ENCODE measurements at regions not wholly inside any gene's neighbourhood (a gene's known extent, or its start where the extent isn't known, plus 50 kb on each side); places are given as distances from the start of the nearest gene placed in this dataset.
"Not testable (repeated sequence)": the region's sequence is repeated elsewhere in the genome, so short reads cannot be mapped to it uniquely, and the experiment has no call there.

DNA sequence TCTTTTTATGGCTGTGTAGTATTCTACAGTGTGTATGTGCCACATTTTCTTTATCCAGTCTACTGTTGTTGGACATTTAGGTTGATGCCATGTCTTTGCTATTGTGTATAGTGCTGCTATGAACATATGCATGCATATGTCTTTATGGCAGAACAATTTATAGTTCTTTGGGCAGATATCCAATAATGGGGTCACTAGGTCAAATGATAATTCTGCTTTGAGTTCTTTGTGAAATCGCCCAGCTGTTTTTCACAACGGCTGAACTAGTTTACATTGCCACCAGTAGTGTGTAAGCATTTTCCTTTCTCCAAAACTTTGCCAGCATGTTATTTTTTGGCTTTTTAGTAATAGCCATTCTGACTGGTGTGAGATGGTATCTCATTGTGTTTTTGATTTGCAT is 214.8 kb upstream of the TMEM229A start:
- no peak for DNase-seq (ENCODE audit: low spot score)

DNA sequence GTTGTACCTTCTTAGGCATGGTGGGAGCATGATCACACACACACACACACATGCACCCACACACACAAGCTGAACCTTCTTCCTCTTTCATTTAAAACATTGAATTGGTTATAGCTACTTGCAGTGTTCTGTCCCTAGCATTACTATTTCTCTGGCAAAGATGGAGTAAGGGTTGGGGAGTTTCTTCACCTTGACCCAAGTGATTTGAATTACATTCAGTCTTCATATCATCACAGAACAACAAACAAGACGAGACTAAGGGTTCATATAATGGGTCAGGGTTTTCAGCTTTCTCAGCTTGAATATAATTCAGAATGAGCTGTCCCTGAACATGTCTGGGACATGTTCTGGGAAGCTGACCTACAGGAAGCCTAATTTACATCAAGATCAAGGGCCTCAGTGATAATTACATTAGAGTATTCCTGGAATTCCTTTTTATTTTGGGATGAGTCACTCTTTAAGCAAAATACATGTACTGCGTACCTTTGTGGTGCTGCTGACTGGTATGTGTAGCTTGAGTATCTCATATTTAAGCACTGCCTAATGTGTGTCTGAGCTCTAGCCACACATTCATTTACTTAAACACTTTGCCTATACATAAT is 213.5 kb upstream of the TMEM229A start:
- DNase-seq (ENCODE audit: low spot score), result peak; percentile 20

DNA sequence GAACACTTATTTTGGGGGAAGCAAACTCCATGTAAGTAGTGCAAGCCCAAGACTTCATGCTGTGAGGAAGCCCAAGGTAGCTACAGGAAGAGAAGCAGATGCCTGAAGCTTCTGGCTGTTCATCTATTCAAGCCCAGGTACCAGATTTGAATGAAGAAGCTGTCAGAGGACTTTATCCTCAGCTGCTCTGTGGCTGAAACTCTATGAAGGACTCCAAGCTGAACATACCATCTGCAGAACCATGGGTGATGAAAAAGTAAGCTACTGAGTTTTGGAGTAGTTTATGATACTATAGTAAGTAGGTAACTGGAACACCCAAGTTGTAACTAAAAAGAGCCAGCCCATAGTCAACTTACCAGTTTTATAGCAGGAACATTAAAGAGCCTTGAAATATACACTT is 211.6 kb upstream of the TMEM229A start:
- DNase-seq (ENCODE audit: low spot score), result not testable (repeated sequence)

DNA sequence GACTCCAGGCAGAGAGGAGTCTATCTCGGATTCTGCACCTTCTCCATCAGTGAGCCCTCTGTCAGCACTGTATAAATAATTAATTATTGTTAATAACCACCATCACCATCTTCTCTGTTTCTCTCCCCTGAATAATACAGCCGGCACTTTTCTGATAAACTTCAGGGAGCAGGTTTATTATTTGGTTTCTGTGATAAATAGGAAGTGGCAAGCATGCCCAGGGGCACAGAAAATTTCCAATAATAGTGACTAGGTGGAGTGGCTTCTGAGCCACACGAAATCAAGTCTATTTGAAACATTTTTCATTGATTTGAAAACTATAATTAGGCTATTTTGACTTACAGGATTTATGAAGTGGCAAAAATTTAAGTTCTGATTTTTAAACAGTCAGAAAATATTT is 186.8 kb upstream of the TMEM229A start:
- DNase-seq (ENCODE audit: low spot score), result no peak

DNA sequence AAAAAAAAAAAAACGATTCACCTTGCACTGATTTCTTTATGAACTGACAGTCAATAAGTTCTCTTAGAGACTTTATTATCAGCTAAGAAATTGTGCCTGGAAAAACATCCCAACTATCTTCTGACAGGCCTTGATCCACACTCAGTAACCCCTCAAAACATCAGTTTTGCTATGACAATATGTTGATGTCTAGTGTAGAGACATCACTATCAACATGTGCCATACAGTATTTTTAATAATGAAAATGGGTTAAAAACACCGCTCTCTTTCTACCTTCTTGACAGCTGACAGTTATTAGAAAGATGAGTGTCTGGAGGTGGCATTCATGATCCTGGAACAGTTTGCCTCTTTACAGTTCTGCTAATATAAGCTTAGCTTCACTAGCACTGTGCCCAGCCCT is 175.8 kb upstream of the TMEM229A start:
- no peak for DNase-seq (ENCODE audit: low spot score)

DNA sequence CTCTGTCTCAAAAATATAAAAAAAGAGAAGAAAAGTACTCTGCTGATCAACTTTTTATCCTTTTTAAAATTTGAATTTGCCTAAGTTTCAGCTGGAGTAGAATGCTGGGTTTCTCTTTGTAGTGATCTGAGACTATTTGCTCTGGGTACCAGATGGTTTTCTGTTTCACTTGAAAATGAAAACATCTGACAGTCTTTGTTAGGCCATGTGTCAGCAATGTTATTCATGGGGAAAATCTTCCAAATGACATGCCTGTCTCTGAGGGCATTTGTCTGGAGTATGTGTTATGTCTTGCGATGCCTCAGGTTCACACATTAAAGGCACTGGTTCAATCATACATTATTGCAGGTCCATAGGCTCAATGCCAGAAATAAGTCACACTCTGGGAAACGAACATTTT is 175.3 kb upstream of the TMEM229A start:
- DNase-seq (ENCODE audit: low spot score), result no peak

DNA sequence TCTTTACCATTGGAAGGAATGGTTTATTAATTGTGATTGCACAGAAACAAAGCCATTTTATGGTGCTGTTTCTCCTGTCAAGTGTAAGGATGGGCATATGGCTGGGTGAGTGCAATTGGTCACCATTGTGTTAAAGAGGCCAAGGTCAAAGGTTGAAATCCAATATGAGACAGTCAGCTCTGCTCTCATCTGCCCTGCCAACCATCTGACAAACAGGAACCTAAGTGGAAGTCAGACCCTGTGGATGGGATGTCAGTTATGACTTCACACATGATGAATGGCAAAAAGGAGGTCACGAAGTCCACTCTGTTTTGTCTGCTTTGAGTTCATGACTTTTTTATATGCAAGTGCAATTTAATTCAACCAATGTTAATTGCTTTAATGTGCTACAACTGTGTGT is 172.7 kb upstream of the TMEM229A start:
- DNase-seq (ENCODE audit: low spot score), result no peak

DNA sequence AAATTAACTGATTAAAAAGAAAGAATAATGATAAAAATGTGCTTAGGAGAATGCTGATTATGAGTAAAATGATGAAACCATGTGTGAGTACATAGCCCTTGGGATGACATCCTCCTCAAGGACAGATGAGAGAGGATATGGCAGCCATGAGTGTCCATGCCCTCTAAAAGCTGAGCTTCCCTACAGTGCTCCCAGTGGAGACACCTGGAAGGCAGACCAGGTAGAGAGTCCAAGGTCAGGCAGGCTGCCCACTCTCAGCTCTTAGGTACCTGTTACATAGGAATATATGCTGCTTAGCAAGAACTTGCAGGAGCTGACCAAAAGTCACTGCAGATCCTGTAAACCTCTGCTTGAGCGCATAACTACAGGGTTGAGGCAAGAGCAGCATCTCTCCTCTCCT is 169.7 kb upstream of the TMEM229A start:
- DNase-seq (ENCODE audit: low spot score), result no peak

DNA sequence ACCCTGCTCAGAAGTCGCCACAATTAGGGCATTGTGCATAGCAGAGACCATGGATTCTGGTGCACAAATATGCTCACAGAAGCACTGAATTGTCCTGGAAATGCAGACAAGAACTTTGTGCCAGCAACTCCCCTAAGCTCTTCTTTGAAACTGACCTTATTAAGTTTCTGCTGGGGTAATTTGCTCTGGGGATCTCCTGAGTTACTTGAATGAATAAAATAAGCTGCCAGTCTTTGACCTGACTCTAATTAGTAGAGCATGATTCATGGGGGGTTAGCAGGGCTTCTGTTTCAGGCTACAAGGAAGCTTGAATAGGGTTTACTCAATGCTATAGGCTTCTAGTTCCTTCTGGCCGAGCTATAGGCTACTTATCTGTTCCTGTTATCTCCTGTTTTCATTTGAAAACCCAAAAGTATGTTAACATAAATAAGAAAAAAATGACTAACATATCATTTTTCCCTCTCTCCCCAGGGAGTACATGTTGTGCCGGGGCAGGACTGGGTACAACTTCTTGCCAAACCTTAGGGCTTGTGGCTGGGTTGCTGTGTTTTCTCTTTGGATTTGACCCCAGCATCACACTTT is 169.0 kb upstream of the TMEM229A start:
- DNase-seq (ENCODE audit: low spot score), result no peak

DNA sequence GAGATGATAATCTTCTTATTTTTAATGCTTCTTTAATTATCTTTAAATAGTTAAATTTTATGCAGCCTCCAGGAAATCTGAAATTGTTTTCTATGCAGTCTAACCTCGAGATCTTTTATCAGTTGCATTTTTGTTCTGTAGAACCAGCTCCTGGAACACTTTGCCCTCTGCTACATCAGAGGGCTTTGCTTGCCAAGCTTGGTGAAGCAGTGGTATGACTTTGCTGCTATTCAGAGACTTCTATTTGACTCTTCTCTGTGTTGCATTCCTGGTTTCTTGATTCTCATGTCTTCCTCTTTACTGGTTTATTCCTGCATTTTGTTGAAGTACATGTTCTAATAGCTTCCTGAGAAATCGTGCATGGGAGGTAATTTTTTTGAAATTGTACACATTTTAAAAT is 163.7 kb upstream of the TMEM229A start:
- no peak for DNase-seq (ENCODE audit: low spot score)

DNA sequence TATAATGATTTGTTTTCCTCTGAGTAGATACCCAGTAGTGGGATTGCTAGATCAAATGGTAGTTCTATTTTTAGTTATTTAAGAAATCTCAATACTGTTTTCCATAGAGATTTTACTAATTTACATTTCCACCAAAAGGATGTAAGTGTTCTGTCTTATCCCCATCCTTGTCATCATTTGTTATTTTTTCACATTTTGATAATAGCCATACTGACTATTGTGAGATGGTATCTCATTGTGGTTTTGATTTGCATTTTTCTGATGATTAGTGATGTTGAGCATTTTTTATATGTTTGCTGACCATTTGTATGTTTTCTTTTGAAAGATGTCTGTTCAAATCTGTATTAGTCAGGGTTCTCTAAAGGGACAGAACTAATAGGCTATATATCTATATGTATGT is 160.0 kb upstream of the TMEM229A start:
- no peak for DNase-seq (ENCODE audit: low spot score)

DNA sequence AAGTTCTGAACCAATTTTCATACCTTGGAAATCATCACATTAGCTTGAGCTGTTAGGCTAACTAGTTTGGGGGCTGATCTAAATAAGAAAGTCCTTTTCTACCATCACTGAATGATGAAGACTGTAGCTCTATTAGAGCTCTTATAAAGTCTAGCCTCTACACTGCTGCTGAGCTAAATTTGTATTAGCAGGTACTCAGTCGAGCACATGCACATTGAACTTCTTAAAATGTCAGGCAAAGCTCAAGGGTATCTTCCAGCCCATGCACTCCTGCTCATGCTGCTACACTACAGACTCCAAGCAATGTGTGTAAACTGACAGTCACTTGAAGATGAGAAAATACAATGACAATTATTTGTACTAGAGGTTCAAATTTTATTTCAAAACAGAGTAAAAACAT is 158.8 kb upstream of the TMEM229A start:
- DNase-seq (ENCODE audit: low spot score), result no peak

DNA sequence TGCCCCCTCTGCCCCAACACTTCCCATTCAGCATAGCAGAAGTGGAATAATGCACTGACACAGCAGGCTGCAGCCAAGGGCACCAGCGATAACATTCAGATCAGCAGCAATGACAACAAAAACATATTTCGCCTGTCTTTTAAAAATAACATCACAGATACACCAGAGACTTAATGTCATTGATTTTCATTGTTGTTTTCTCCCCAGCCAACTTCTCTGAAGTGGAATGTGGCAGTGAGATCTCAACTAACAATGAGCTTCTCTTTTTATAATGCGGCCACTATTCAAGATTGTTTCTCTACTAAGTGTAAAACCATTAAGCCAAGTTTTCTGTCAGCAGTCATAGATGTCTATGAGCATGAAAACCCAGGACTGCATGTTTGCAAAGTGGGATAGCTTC is 158.2 kb upstream of the TMEM229A start:
- DNase-seq (ENCODE audit: low spot score), result no peak

DNA sequence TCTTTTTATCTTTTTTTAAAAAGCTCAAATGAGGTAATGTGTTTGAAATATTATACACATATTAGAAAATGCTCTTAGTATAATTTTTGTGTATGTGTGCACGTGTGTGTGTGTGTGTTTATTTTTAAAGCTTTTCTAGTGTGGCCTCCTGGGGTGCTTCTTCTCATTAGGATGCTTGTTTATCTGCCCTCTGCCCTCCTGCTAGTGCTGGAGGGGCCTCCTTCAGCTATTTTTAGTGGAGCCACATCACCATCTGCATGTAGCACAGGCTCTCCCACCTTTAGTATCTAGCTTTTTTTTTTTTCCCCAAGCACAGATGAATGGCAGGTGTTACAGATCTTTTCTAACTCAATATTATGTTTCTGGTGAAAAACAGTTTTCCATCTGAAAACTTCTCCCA is 155.7 kb upstream of the TMEM229A start:
- no peak for DNase-seq (ENCODE audit: low spot score)

DNA sequence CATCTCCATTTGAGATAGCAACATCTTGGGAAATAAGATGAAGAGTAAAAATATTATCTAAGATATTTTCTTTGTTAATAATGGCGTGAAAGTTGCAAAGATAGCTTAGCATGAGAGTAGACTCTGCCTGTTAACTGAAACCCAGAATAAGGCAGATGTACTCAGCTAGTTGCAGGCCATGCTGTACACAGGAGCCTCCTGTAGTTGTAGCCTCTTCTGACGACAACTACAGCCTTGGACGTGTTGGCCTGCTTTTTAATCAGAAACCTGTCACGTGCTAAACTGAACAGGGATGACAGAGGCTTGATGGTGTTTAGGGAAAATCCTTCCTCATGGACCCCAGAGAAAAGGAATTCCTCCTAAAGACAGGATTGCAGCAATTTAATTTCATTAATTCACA is 155.1 kb upstream of the TMEM229A start:
- no peak for DNase-seq (ENCODE audit: low spot score)

DNA sequence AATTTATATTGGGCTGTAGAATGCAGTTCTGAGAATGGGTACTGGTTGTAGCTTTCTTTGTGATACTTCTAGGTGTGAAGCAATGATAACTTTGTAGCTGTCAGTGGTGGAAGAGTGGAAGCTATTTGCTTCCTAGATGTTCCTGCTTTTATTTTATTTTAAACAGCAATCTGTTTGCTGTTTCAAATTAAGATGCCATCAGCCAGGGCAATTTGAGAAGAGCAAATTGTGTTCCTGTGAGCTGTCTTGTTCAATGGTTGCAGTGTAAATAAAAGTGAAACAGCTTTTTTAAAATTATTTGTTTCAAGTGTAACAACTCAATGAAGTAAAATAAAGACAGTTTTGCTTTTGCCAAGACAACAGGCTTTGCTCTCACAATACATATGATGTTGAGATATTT is 150.8 kb upstream of the TMEM229A start:
- no peak for DNase-seq (ENCODE audit: low spot score)

DNA sequence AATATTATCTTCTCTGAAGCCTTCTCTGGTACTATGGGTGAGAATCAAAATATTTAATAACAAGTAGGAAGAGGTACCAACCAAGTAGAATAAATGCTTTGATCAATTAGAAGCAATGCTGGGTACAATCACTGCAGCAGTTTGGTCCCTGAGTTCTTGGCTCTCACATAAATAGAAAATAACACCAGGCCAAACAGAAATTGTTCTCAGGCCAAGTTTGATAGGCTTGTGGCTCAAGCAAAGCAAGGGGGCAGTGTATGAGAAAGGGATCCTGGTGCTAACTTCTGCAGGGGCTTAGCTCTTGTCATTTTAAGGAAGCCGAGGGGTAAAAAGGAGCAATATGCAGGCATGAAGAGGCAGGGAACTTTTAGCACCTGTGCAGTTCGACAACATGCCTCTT is 146.8 kb upstream of the TMEM229A start:
- no peak for DNase-seq (ENCODE audit: low spot score)

DNA sequence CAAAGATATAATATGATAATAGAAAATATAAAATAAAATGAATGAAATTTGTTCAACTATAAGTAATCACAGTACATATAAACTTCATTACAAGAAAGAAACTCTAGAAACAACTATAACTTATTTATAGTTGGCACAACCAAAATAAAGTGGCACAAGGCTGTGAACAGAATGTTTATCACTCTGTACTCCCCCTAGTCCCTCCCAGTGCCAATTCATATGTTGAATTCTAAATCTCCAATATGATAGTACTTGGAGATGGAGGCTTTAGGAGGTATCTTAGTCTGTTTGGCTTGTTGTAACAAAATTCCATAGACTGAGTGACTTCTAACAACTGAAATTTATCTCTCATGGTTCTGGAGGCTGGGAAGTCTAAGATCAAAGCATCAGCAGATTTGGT is 145.0 kb upstream of the TMEM229A start:
- no peak for DNase-seq (ENCODE audit: low spot score)

DNA sequence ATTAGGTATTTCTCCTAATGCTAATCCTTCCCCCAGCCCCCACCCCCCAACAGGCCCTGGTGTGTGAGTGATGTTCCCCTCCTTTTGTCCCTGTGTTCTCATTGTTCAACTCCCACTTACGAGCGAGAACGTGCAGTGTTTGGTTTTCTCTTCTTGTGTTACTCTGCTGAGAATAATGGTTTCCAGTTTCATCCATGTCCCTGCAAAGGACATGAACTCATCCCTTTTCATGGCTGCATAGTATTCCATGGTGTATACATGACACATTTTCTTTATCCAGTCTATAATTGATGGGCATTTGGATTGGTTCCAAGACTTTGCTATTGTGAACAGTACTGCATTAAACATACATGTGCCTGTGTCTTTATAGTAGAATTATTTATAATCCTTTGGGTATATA is 138.9 kb upstream of the TMEM229A start:
- not testable (repeated sequence) for DNase-seq (ENCODE audit: low spot score)

DNA sequence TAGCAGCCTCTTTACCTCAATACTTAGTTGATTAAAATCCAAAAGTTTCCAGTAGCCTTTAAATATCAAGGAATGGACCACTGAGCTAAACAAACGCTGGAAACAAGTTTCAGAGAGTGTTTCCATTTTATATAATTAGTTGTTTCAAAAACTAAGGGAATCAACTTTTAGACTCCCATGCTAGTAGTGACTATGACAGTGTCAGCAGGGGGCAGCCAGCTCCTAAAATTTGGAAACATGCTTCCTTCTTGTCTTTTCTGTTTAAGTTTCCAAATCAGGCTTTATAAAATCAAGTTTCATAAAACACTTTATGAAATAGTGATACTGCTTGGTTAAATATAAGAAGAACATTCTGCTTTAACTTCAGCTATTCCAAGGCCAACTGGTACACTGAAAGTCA is 138.2 kb upstream of the TMEM229A start:
- peak; percentile 6 for DNase-seq (ENCODE audit: low spot score)

DNA sequence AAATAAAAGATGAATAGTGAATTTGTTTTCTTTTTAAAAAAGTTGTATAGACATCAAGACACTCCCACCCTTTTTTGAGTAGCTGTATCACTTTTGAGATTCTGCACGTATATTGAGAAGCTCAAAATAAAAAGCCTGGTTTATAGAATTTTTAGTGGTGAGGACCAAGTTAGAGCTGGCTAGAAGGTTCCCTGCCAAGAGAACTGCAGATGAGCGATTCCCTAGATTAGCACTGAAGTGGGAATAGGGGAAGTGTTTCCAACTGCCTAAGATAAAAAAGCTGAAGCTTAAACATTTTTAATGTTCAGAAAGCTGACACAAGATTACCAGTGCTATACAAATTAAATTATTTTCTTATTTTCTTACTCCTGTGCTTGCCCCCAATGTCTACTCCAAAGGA is 135.7 kb upstream of the TMEM229A start:
- DNase-seq (ENCODE audit: low spot score), result no peak

DNA sequence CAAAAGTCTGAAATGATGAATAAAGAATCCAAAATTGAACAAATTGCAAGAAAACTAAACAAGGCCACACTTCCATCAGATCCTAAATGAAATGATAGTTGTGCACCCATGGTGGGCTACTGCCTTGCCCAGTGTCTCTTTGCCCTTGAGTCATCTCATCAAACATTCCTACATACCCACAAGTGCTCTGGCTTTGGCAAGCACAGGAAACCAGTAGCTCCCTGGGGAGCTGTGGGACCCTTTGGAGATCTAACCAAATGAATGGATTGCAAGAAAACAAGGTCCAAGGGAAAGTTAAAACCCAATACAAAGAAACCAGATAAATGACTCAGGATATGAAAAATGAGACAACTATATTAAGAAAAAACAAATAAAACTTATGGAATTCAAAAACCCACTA is 129.8 kb upstream of the TMEM229A start:
- no peak for DNase-seq (ENCODE audit: low spot score)

DNA sequence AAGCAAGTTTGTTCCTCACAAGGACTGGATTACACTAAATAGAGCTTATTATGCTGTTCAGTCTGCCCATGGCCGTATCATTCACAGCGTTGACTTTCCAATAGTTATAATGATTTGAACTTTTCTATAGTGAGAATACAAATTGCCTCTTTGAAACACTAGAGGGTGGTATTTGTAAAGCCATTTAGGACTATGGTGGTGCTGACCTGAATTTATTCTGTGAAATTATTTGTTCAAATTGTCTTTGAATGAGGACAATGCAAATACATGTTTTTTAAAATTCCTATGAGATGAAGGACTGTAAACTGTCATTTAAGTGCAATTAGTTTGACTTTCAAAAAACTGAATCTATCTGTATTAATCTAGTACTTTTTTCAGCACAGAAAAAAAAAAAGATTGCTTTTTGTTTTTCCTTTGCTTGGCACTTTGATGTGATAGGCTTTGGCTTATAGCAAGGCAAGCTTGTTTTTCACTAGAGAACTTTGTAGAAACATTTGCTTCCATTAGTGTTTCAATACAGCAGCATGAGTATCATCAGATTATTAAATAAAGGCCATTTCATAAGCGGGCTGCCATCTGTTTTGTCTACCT is 122.7 kb upstream of the TMEM229A start:
- DNase-seq (ENCODE audit: low spot score), result peak; percentile 35

All from kidney tubule cell (primary cell).